ENCODE measurements at regions not wholly inside any gene's neighbourhood (a gene's known extent, or its start where the extent isn't known, plus 50 kb on each side); places are given as distances from the start of the nearest gene placed in this dataset.

- TF ChIP-seq POLR2A (IDR thresholded peaks at IDR 0.05): no peak
- no peak for TF ChIP-seq CTCF (IDR thresholded peaks at IDR 0.05)
- no peak for TF ChIP-seq POLR2AphosphoS5 (IDR thresholded peaks at IDR 0.05)
- Histone ChIP-seq H3K36me3 (no peaks in the 10 kb centered on the region), H3K27ac (no peak overlapping the region), H3K4me3 (no peak overlapping the region), H3K27me3 (replicated peaks; ENCODE audit: insufficient read depth) (no peaks in the 10 kb centered on the region), H3K9me3 (no peaks in the 10 kb centered on the region), H3K4me1 (replicated peaks) (no peaks in the 10 kb centered on the region)
- intact Hi-C loops (cut with DNase I): no loop called here
- no peak for DNase-seq (ENCODE audit: low spot score)
- WGBS: 68% methylated on average over 2 of the region's 2 CpGs
Measured at GRCh38 chr1:214848101-214848500, 234.4 kb upstream of the KCNK2 start.

GRCh38 chr1:214850432-214851050, 232.0 kb upstream of the KCNK2 start:
- intact Hi-C loops (cut with DNase I): no loop called here
- DNase-seq (ENCODE audit: low spot score): no peak
- Histone ChIP-seq H3K27ac (no peak overlapping the region), H3K9me3 (no peaks in the 10 kb centered on the region), H3K4me3 (no peak overlapping the region), H3K36me3 (no peaks in the 10 kb centered on the region), H3K27me3 (replicated peaks; ENCODE audit: insufficient read depth) (no peaks in the 10 kb centered on the region), H3K4me1 (replicated peaks) (no peaks in the 10 kb centered on the region)
- TF ChIP-seq POLR2AphosphoS5 (IDR thresholded peaks at IDR 0.05): no peak
- TF ChIP-seq CTCF (IDR thresholded peaks at IDR 0.05): no peak
- no peak for TF ChIP-seq POLR2A (IDR thresholded peaks at IDR 0.05)
- WGBS: 87% methylated on average over 3 of the region's 3 CpGs

- DNase-seq (ENCODE audit: low spot score): no peak
- no peak overlapping the region for H3K27ac ChIP-seq
- H3K4me3 ChIP-seq: no peak overlapping the region
- no peaks in the 10 kb centered on the region for H3K9me3 ChIP-seq
- 93% methylated on average over 4 of the region's 4 CpGs for WGBS
- no peaks in the 10 kb centered on the region for H3K27me3 ChIP-seq (replicated peaks; ENCODE audit: insufficient read depth)
- H3K4me1 ChIP-seq (replicated peaks): no peaks in the 10 kb centered on the region
- TF ChIP-seq CTCF (IDR thresholded peaks at IDR 0.05) (no peak), POLR2AphosphoS5 (IDR thresholded peaks at IDR 0.05) (no peak), POLR2A (IDR thresholded peaks at IDR 0.05) (no peak)
- intact Hi-C loops (cut with DNase I): no loop called here
- H3K36me3 ChIP-seq: no peaks in the 10 kb centered on the region
Measured at GRCh38 chr1:214853340-214853739, 229.2 kb upstream of the KCNK2 start.

GRCh38 chr1:214854126-214854875, 228.2 kb upstream of the KCNK2 start:
- Histone ChIP-seq H3K27me3 (replicated peaks; ENCODE audit: insufficient read depth) (no peaks in the 10 kb centered on the region), H3K4me1 (replicated peaks) (no peaks in the 10 kb centered on the region), H3K27ac (no peak overlapping the region), H3K9me3 (no peaks in the 10 kb centered on the region), H3K4me3 (no peak overlapping the region), H3K36me3 (no peaks in the 10 kb centered on the region)
- intact Hi-C loops (cut with DNase I): no loop called here
- DNase-seq (ENCODE audit: low spot score): no peak
- WGBS: 88% methylated on average over 1 of the region's 1 CpG
- TF ChIP-seq CTCF (IDR thresholded peaks at IDR 0.05): no peak
- no peak for TF ChIP-seq POLR2A (IDR thresholded peaks at IDR 0.05)
- no peak for TF ChIP-seq POLR2AphosphoS5 (IDR thresholded peaks at IDR 0.05)

- TF ChIP-seq CTCF (IDR thresholded peaks at IDR 0.05) (no peak), POLR2A (IDR thresholded peaks at IDR 0.05) (no peak), POLR2AphosphoS5 (IDR thresholded peaks at IDR 0.05) (no peak)
- no peaks in the 10 kb centered on the region for H3K9me3 ChIP-seq
- DNase-seq (ENCODE audit: low spot score): no peak
- intact Hi-C loops (cut with DNase I): no loop called here
- no peaks in the 10 kb centered on the region for H3K27me3 ChIP-seq (replicated peaks; ENCODE audit: insufficient read depth)
- no peak overlapping the region for H3K27ac ChIP-seq
- H3K4me3 ChIP-seq: no peak overlapping the region
- no peaks in the 10 kb centered on the region for H3K4me1 ChIP-seq (replicated peaks)
- H3K36me3 ChIP-seq: no peaks in the 10 kb centered on the region
Measured at GRCh38 chr1:214856843-214857242, 225.7 kb upstream of the KCNK2 start.

Measured in prostate gland (tissue), 2 donors.